ENCODE measurements at regions not wholly inside any gene's neighbourhood (a gene's known extent, or its start where the extent isn't known, plus 50 kb on each side); places are given as distances from the start of the nearest gene placed in this dataset.

DNA sequence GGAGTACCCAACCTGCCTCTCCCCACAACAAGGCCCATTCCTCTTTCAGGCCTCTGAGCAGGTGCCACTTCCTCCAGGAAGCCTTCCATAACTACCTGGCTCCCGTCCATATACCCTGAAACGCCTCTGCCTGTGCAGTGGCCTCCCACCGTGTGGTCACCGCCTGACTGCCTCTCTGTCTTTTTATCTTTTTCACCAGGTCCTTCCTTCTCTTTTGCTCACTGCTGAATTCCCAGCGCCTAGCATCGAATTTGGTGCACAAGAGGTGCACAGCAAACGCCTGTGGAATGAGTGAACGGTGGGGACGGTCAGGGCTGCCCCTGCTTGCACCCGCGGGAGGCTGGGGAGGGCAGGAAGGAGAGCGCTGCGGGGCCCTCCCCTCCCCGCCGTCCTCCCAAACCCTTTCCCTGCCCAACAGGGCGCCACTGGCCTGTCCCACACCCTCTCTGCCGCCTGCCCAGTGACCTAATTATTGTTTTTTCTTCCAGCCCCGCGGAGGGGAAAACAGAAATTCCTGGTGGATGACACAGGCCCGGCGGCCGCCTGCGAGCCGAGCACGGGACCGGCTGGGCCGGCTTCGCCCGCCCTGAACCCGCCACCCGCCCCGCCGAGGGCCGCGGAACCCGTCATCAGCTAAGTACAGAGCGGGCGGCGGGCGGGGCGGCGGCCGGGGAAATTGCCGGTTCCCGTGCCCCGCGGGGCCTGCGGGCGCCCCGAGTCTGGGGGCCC is 140.1 kb downstream of the SMAD6 start:
- 3% methylated on average over 50 of the region's 50 CpGs for WGBS
- Histone ChIP-seq H3K4me3 (ENCODE audit: low read length) (peak overlapping the region; percentile 59), H3K27me3 (ENCODE audit: control insufficient read depth, insufficient read depth) (no peaks in the 10 kb centered on the region), H3K9me3 (ENCODE audit: control insufficient read depth, low read length) (no peaks in the 10 kb centered on the region), H3K27ac (ENCODE audit: low read length) (peak overlapping the region; percentile 94), H3K4me1 (ENCODE audit: control insufficient read depth, insufficient read depth, low read length) (peaks cover 7% of the 10 kb centered on the region)
- DNase-seq: peak; percentile 93 to 96 (median 96)
- intact Hi-C loops (cut with DNase I): loop anchor here in 1 of 4 donors (10.0 kb wide), 1 partner anchor 67 kb away; no protein-coding TSS in a partner anchor
- peak; percentile 90 to 93 for ATAC-seq

DNA sequence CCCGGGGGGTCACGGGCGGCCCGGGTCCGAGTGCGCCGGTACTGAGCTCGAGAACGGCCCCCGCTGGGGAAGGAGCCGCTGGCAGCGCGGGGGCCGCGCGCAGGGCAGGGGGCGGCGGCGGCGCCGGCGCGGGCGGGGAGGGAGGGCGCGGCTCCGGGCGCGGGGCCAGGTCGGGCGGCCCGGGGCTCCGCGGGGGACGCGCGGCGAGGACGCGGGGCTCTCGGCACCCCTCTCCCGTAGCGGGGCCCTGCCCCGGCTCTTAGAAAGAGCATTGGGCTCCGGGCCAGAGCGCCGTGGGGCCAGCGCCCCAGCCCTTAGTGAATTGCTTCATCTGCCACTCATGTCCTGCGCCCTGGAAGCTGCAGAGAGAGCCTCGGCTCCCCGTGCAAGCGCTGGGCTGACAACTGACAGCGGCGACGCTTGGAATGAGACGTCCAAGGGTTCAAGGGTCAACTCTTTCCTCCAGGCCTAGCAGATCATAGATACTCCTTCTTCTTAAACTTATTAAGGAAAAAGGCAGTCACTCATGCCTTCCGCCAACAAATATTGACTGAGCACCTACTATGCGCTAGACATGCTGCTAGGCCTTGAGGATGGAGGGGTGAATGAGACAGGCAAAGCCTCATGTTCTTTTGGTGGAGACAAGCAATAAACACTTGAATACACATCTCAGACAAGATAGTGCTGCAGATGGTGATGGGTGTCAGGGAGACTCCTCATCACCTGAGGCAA is 140.8 kb downstream of the SMAD6 start:
- intact Hi-C loops (cut with DNase I): loop anchor here in 1 of 4 donors (10.0 kb wide), 1 partner anchor 68 kb away; no protein-coding TSS in a partner anchor
- 3% methylated on average over 56 of the region's 58 CpGs for WGBS
- Histone ChIP-seq H3K27me3 (ENCODE audit: control insufficient read depth, insufficient read depth) (no peaks in the 10 kb centered on the region), H3K4me3 (ENCODE audit: low read length) (peak overlapping the region; percentile 59), H3K4me1 (ENCODE audit: control insufficient read depth, insufficient read depth, low read length) (peaks cover 7% of the 10 kb centered on the region), H3K9me3 (ENCODE audit: control insufficient read depth, low read length) (no peaks in the 10 kb centered on the region), H3K27ac (ENCODE audit: low read length) (peak overlapping the region; percentile 94)
- ATAC-seq (peak; percentile 69 to 76), DNase-seq (peak; percentile 92 to 97 (median 96))

DNA sequence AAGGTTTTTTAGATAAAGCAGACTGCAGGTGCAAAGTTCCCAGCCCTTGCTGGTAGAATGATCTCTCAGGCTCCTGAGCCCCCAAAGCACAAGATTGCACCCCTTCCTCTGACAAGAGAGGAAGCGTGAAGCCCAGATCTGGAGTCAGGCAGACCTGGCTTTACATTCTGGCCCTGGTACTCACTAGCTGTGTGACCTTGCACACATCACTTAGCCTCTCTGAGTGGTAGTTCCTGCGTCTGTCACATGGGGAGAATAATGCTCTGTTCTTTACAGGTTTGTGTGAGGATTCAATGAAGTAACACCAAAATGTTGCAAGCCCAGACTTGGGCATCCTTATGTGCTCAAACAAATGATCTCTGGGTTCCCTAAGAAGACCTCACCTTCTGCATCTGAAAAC is 141.5 kb downstream of the SMAD6 start:
- peak overlapping the region; percentile 94 for H3K27ac ChIP-seq (ENCODE audit: low read length)
- H3K4me3 ChIP-seq (ENCODE audit: low read length): no peak overlapping the region
- 91% methylated on average over 2 of the region's 2 CpGs for WGBS
- ATAC-seq (no peak), DNase-seq (no peak)
- H3K27me3 ChIP-seq (ENCODE audit: control insufficient read depth, insufficient read depth): no peaks in the 10 kb centered on the region
- no peaks in the 10 kb centered on the region for H3K9me3 ChIP-seq (ENCODE audit: control insufficient read depth, low read length)
- H3K4me1 ChIP-seq (ENCODE audit: control insufficient read depth, insufficient read depth, low read length): peaks cover 9% of the 10 kb centered on the region
- intact Hi-C loops (cut with DNase I): loop anchor here in 1 of 4 donors (10.0 kb wide), 1 partner anchor 69 kb away; no protein-coding TSS in a partner anchor

DNA sequence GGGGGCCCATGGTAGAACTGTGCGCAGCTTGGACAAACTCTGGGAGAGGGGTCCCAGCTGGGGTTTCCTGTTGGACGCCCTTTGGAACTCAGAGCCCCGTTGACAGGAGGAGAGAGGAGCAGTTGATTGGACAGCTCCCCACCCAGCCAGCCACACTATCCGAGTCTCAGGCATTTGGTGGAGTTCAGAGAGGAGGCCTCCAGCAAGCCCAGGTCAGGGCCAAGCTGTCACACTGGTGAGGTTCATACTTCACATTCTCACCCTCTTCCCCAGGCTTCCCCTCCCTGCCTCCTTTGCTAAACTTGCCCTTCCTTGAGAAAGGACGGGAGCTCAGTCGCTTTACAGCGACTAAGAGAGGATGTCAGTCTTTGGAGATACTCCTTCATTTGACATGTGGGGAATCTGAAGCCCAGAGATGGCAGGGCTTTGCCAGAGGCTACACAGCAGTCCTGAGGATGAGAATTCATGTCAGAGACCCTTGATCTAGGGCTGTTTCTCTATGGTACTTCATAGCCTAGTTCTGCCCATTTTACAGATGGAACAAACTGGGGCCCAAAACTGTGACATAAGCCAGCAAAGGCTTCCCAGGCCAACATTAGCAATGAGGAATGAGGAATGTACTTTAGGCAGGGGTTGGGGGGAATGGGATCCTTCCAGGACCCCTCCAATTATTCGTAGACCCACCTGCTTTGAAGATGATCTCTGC is 142.2 kb downstream of the SMAD6 start:
- Histone ChIP-seq H3K4me1 (ENCODE audit: control insufficient read depth, insufficient read depth, low read length) (peaks cover 15% of the 10 kb centered on the region), H3K27ac (ENCODE audit: low read length) (peak overlapping the region; percentile 9), H3K9me3 (ENCODE audit: control insufficient read depth, low read length) (no peaks in the 10 kb centered on the region), H3K4me3 (ENCODE audit: low read length) (no peak overlapping the region), H3K27me3 (ENCODE audit: control insufficient read depth, insufficient read depth) (no peaks in the 10 kb centered on the region)
- WGBS: 74% methylated on average over 8 of the region's 8 CpGs
- intact Hi-C loops (cut with DNase I): loop anchor here in 1 of 4 donors (10.0 kb wide), 1 partner anchor 69 kb away; no protein-coding TSS in a partner anchor
- DNase-seq (no peak), ATAC-seq (no peak)

DNA sequence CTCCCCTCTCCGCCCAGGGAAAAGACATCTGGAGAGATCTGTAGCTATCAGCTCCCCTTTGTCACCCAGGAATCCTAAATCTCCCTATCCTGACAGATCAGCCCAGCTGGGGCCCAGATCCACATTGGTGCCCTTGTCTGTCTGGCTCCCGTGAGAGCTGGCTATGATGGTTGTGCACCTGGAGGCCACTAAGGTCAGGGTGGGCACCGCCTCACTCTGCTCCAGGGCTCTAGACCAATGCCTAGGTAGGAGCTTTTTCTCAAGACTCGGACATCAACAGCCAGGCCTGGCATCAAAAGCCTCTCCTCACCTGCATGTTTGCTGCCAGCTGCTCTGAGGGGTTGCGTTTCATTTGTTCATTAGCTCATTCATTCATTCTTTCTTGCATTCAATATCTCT is 142.7 kb downstream of the SMAD6 start:
- Histone ChIP-seq H3K9me3 (ENCODE audit: control insufficient read depth, low read length) (no peaks in the 10 kb centered on the region), H3K4me3 (ENCODE audit: low read length) (no peak overlapping the region), H3K4me1 (ENCODE audit: control insufficient read depth, insufficient read depth, low read length) (peaks cover 15% of the 10 kb centered on the region), H3K27ac (ENCODE audit: low read length) (no peak overlapping the region), H3K27me3 (ENCODE audit: control insufficient read depth, insufficient read depth) (no peaks in the 10 kb centered on the region)
- 92% methylated on average over 5 of the region's 5 CpGs for WGBS
- intact Hi-C loops (cut with DNase I): loop anchor here in 1 of 4 donors (10.0 kb wide), 1 partner anchor 70 kb away; no protein-coding TSS in a partner anchor
- ATAC-seq (no peak), DNase-seq (no peak)

DNA sequence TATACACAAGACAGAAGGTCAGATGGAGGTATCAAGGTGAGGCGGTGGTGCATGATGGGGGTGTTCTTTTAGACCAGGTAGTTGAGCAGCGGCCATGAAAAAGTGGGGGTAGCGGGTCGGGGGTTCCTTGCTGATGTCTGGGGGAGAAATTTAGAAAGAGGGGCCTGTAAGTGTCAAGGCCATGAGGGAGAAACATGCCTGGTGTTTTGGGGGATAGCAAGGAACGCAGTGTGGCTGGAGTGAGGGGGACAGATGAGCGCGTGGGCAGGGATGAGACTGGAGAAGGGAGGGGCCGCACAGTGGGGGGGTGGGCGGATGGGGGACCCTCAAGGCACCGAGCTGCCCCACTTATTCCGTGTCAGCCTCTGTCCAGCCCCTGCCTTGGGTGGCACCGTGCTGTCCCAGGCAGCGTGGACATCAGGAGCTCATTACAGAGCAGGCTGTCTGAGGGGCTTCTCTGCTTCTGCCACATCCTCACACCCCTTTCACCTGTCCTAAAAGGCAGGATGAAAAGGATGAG is 143.3 kb downstream of the SMAD6 start:
- H3K27ac ChIP-seq (ENCODE audit: low read length): no peak overlapping the region
- DNase-seq: no peak
- H3K4me1 ChIP-seq (ENCODE audit: control insufficient read depth, insufficient read depth, low read length): peaks cover 16% of the 10 kb centered on the region
- H3K4me3 ChIP-seq (ENCODE audit: low read length): no peak overlapping the region
- WGBS: 87% methylated on average over 13 of the region's 13 CpGs
- no peaks in the 10 kb centered on the region for H3K9me3 ChIP-seq (ENCODE audit: control insufficient read depth, low read length)
- no peaks in the 10 kb centered on the region for H3K27me3 ChIP-seq (ENCODE audit: control insufficient read depth, insufficient read depth)
- intact Hi-C loops (cut with DNase I): loop anchor here in 1 of 4 donors (10.0 kb wide), 1 partner anchor 71 kb away; no protein-coding TSS in a partner anchor
- no peak for ATAC-seq

DNA sequence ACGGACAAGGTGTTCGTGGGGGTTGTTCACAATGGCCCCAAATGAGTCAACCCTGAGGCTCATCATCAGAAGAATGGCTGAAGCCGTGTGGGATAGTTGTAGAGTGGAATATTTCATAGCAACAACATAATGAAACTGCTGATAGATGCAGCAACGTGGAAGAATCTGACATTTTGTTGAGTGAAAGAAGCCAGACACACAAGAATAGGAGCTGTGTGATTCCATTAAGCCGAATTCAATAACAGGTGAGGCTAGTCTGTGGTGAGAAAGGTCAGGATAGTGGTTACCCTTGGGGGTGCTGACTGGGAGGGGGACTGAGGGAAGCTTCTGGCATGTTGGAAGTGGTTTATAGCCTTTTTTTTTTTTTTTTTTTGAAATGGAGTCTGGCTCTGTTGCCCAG is 144.0 kb downstream of the SMAD6 start:
- Histone ChIP-seq H3K4me1 (ENCODE audit: control insufficient read depth, insufficient read depth, low read length) (peaks cover 21% of the 10 kb centered on the region), H3K27ac (ENCODE audit: low read length) (no peak overlapping the region), H3K27me3 (ENCODE audit: control insufficient read depth, insufficient read depth) (no peaks in the 10 kb centered on the region), H3K9me3 (ENCODE audit: control insufficient read depth, low read length) (no peaks in the 10 kb centered on the region), H3K4me3 (ENCODE audit: low read length) (no peak overlapping the region)
- 67% methylated on average over 5 of the region's 5 CpGs for WGBS
- DNase-seq (no peak), ATAC-seq (no peak)
- intact Hi-C loops (cut with DNase I): loop anchor here in 1 of 4 donors (10.0 kb wide), 1 partner anchor 71 kb away; no protein-coding TSS in a partner anchor

DNA sequence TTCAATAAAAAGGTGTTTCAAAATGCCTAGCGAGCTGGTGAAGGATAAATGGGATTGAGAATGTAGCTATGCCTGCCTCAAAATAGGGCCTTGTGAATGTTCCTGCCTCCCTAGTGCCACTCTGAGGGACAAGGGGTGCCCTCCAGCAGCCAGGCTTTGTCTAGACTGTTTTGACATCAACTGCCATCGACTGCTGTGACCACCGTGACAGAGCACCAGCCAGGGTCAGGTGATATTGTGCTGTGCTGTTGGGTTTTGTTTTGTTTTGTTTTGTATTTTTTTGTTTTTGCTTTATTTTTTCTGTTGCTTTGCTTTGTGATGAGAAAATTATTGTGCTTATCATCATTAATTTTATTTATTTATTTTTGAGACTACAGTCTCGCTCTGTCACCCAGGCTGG is 144.8 kb downstream of the SMAD6 start:
- Histone ChIP-seq H3K9me3 (ENCODE audit: control insufficient read depth, low read length) (no peaks in the 10 kb centered on the region), H3K27ac (ENCODE audit: low read length) (no peak overlapping the region), H3K4me3 (ENCODE audit: low read length) (no peak overlapping the region), H3K27me3 (ENCODE audit: control insufficient read depth, insufficient read depth) (no peaks in the 10 kb centered on the region), H3K4me1 (ENCODE audit: control insufficient read depth, insufficient read depth, low read length) (peaks cover 18% of the 10 kb centered on the region)
- ATAC-seq: no peak
- WGBS: 85% methylated on average over 4 of the region's 4 CpGs
- intact Hi-C loops (cut with DNase I): loop anchor here in 1 of 4 donors (10.0 kb wide), 1 partner anchor 72 kb away; no protein-coding TSS in a partner anchor
- DNase-seq: no peak

DNA sequence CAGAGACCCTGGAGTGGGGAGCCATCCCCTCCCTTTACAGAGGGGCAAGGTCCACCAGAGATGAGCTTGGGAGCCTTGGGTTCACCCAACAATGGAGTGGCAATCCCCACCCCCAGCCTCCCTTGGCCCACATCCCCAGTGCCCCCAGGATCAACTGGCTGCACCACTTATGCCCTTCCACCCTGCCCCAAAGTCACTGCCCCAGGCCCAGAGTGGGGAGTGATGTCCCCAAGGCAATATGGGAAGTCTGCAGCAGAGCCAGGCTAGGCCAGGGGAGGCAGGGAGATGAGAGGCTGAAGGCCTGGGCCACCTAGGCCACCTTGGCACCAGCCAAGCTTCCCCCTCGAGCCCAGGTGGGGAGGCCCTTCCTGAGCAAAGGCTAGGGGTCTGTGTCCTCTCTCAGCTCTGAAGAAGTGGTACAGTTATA is 145.5 kb downstream of the SMAD6 start:
- Histone ChIP-seq H3K9me3 (ENCODE audit: control insufficient read depth, low read length) (no peaks in the 10 kb centered on the region), H3K27ac (ENCODE audit: low read length) (no peak overlapping the region), H3K4me3 (ENCODE audit: low read length) (no peak overlapping the region), H3K27me3 (ENCODE audit: control insufficient read depth, insufficient read depth) (no peaks in the 10 kb centered on the region), H3K4me1 (ENCODE audit: control insufficient read depth, insufficient read depth, low read length) (peaks cover 18% of the 10 kb centered on the region)
- DNase-seq (no peak), ATAC-seq (no peak)
- WGBS: 86% methylated on average over 1 of the region's 1 CpG
- intact Hi-C loops (cut with DNase I): loop anchor here in 1 of 4 donors (10.0 kb wide), 1 partner anchor 73 kb away; no protein-coding TSS in a partner anchor

DNA sequence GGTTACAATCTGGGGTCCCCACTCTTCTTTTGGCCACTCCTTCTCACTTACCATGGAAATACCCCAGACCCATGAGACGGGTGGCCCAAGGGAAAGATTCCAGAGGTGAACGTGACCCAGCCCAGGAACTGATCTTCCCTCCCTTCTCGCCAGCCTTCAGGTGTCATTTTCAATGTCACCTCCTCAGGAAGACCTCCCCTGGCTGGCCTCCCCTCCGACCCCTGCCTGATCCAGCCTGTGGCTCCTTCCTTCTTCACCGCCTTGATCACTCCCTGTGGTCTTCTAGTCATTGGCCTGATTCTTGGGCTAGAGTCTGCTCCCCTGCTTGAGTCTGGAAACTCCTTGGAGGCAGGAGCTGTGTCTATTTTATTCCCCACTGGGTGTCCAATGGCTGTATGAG is 146.1 kb downstream of the SMAD6 start:
- ATAC-seq (no peak), DNase-seq (no peak)
- 86% methylated on average over 5 of the region's 5 CpGs for WGBS
- H3K27ac ChIP-seq (ENCODE audit: low read length): no peak overlapping the region
- H3K9me3 ChIP-seq (ENCODE audit: control insufficient read depth, low read length): no peaks in the 10 kb centered on the region
- intact Hi-C loops (cut with DNase I): loop anchor here in 1 of 4 donors (10.0 kb wide), 1 partner anchor 73 kb away; no protein-coding TSS in a partner anchor
- peaks cover 18% of the 10 kb centered on the region for H3K4me1 ChIP-seq (ENCODE audit: control insufficient read depth, insufficient read depth, low read length)
- no peak overlapping the region for H3K4me3 ChIP-seq (ENCODE audit: low read length)
- no peaks in the 10 kb centered on the region for H3K27me3 ChIP-seq (ENCODE audit: control insufficient read depth, insufficient read depth)
